Neural cell (in vitro differentiated cells): ENCODE measurements at regions not wholly inside any gene's neighbourhood (a gene's known extent, or its start where the extent isn't known, plus 50 kb on each side); places are given as distances from the start of the nearest gene placed in this dataset.

ENCODE experiments used
- H2AFZ ChIP-seq: fragments of 200-600, 300-800 bp; sonication (generic), shearing (Covaris generic); 2 replicates; pipeline ENCODE4 v1.6.0; 2014; ENCODE audit warnings: low read depth, mild to moderate bottlenecking, antibody characterized with exemption, low read length, moderate library complexity
- H3F3A ChIP-seq: fragments of 200-600 bp; shearing (Covaris generic); 2 replicates; pipeline ENCODE4 v1.6.1; 2016; ENCODE audit warnings: mild to moderate bottlenecking, moderate library complexity, mixed read lengths, antibody characterized with exemption, low read length; ENCODE audit not compliant: insufficient read depth, poor library complexity, severe bottlenecking
- H3K27ac ChIP-seq: fragments of 200-600, 300-800 bp; sonication (generic), shearing (Covaris generic); 2 replicates; pipeline ENCODE4 v1.5.1; 2014; ENCODE audit warnings: mild to moderate bottlenecking, low read length, moderate library complexity
- H3K27me3 ChIP-seq: fragments of 300-800, 200-600 bp; sonication (generic), shearing (Covaris generic); 2 replicates; pipeline ENCODE4 v1.6.0; 2014; ENCODE audit warnings: mild to moderate bottlenecking, low read depth, low read length, moderate library complexity; ENCODE audit not compliant: insufficient read depth
- H3K36me3 ChIP-seq: fragments of 300-800, 200-600 bp; sonication (generic), shearing (Covaris generic); 2 replicates; pipeline ENCODE4 v1.5.1; 2014; ENCODE audit warnings: mild to moderate bottlenecking, antibody characterized with exemption, low read length, moderate library complexity; ENCODE audit not compliant: insufficient read depth
- H3K4me2 ChIP-seq: fragments of 300-800, 200-600 bp; sonication (generic), shearing (Covaris generic); 2 replicates; pipeline ENCODE4 v1.6.0; 2014; ENCODE audit warnings: mild to moderate bottlenecking, low read length
- H3K4me3 ChIP-seq: fragments of 300-800, 200-600 bp; sonication (generic), shearing (Covaris generic); 2 replicates; pipeline ENCODE4 v1.5.1; 2014; ENCODE audit warnings: mild to moderate bottlenecking, low read length, moderate library complexity
- H3K79me2 ChIP-seq: fragments of 200-600 bp; shearing (Covaris generic); replicated peaks from 2 replicates; pipeline ENCODE4 v1.6.0; 2014; ENCODE audit warnings: mild to moderate bottlenecking, low read length, moderate library complexity; ENCODE audit not compliant: insufficient read depth
- H3K9ac ChIP-seq: fragments of 300-800, 200-600 bp; sonication (generic), shearing (Covaris generic); 2 replicates; pipeline ENCODE4 v1.6.1; 2016; ENCODE audit warnings: mild to moderate bottlenecking, low read length, mixed read lengths
- H3K9me2 ChIP-seq: fragments of 200-600 bp; shearing (Covaris generic); 2 replicates; pipeline ENCODE4 v1.6.1; 2016; ENCODE audit warnings: mild to moderate bottlenecking, low read length, mixed read lengths; ENCODE audit not compliant: insufficient read depth
- H3K9me3 ChIP-seq: fragments of 200-600, 300-800 bp; sonication (generic), shearing (Covaris generic); 2 replicates; pipeline ENCODE4 v1.6.1; 2016; ENCODE audit warnings: mild to moderate bottlenecking, mixed run types, low read length, moderate library complexity, mixed read lengths
- H4K20me1 ChIP-seq: fragments of 200-600 bp; shearing (Covaris generic); 2 replicates; pipeline ENCODE4 v1.6.1; 2016; ENCODE audit warnings: mild to moderate bottlenecking, mixed run types; ENCODE audit not compliant: insufficient read depth
- EP300 ChIP-seq: fragments of 450-650 bp; conservative IDR thresholded peaks from 2 replicates; pipeline ENCODE4 v1.6.1; 2014; ENCODE audit warnings: antibody characterized with exemption, mild to moderate bottlenecking, moderate library complexity; ENCODE audit not compliant: poor library complexity, severe bottlenecking
- EZH2 ChIP-seq: fragments of 200-600, 300-800 bp; shearing (Covaris generic), sonication (generic); IDR thresholded peaks from 2 replicates; pipeline ENCODE4 v1.6.1; 2014; ENCODE audit warnings: antibody characterized with exemption, low read length, borderline replicate concordance, mild to moderate bottlenecking; ENCODE audit not compliant: insufficient read depth, poor library complexity, severe bottlenecking
- MXI1 ChIP-seq: fragments of 450-650 bp; conservative IDR thresholded peaks from 2 replicates; pipeline ENCODE4 v1.6.1; 2014; ENCODE audit warnings: antibody characterized with exemption, mild to moderate bottlenecking; ENCODE audit not compliant: poor library complexity, severe bottlenecking
- POLR2AphosphoS5 ChIP-seq: IDR thresholded peaks from 2 replicates; pipeline ENCODE4 v1.6.1; 2012
- RAD21 ChIP-seq: fragments of 450-650 bp; conservative IDR thresholded peaks from 2 replicates; pipeline ENCODE4 v1.6.1; 2014; ENCODE audit warnings: antibody characterized with exemption, mild to moderate bottlenecking, moderate library complexity
- SMC3 ChIP-seq: fragments of 450-650 bp; conservative IDR thresholded peaks from 2 replicates; pipeline ENCODE4 v1.6.1; 2014; ENCODE audit warnings: antibody characterized with exemption, mild to moderate bottlenecking, moderate library complexity; ENCODE audit not compliant: poor library complexity
- TAF1 ChIP-seq: IDR thresholded peaks from 2 replicates; pipeline ENCODE4 v1.6.1; 2012; ENCODE audit warnings: low read depth
- TF ChIP-seq, protein P1 (sequence below): fragments of 450-650 bp; IDR thresholded peaks from 2 replicates; pipeline ENCODE4 v1.5.1; 2014; ENCODE audit warnings: antibody characterized with exemption, mild to moderate bottlenecking, moderate library complexity; ENCODE audit not compliant: poor library complexity, severe bottlenecking
- TF ChIP-seq, protein P2 (sequence below): IDR thresholded peaks from 2 replicates; pipeline ENCODE4 v1.6.1; 2012; ENCODE audit warnings: borderline replicate concordance

DNA sequence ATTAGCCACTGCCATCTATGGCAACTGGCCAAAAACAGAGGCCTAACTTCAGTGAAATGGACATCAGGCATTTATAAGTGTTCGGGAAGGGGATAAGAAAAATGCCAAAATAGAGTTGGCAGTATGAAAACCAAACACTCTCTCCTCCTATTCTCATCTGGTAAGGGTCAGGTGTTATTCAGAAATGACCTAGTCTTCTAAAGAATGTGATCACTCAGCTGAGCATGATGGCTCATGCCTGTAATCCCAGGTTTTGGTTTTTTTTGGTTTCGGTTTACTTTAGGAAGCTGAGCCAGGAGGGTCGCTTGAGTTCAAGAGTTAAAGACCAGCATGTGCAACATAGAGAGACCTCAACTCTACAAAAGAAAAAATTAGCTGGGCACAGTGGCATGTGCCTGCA lies 170.3 kb downstream of the GRIN2B start:
- Histone ChIP-seq H3K9me2 (no peaks in the 10 kb centered on the region), H3K79me2 (no peaks in the 10 kb centered on the region), H3K27me3 (no peaks in the 10 kb centered on the region), H2AFZ (no peak overlapping the region), H3K4me3 (no peak overlapping the region), H3K36me3 (no peaks in the 10 kb centered on the region), H3K27ac (no peak overlapping the region), H3F3A (no peaks in the 10 kb centered on the region), H3K9ac (no peak overlapping the region), H3K4me2 (no peak overlapping the region), H4K20me1 (no peaks in the 10 kb centered on the region), H3K9me3 (no peaks in the 10 kb centered on the region)
- TF ChIP-seq EP300 (no peak), MXI1 (no peak), SMC3 (no peak), EZH2 (no peak), RAD21 (no peak), POLR2AphosphoS5 (no peak), TAF1 (no peak)
- TF ChIP-seq, protein P1, sequence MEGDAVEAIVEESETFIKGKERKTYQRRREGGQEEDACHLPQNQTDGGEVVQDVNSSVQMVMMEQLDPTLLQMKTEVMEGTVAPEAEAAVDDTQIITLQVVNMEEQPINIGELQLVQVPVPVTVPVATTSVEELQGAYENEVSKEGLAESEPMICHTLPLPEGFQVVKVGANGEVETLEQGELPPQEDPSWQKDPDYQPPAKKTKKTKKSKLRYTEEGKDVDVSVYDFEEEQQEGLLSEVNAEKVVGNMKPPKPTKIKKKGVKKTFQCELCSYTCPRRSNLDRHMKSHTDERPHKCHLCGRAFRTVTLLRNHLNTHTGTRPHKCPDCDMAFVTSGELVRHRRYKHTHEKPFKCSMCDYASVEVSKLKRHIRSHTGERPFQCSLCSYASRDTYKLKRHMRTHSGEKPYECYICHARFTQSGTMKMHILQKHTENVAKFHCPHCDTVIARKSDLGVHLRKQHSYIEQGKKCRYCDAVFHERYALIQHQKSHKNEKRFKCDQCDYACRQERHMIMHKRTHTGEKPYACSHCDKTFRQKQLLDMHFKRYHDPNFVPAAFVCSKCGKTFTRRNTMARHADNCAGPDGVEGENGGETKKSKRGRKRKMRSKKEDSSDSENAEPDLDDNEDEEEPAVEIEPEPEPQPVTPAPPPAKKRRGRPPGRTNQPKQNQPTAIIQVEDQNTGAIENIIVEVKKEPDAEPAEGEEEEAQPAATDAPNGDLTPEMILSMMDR: no peak
- TF ChIP-seq, protein P2, sequence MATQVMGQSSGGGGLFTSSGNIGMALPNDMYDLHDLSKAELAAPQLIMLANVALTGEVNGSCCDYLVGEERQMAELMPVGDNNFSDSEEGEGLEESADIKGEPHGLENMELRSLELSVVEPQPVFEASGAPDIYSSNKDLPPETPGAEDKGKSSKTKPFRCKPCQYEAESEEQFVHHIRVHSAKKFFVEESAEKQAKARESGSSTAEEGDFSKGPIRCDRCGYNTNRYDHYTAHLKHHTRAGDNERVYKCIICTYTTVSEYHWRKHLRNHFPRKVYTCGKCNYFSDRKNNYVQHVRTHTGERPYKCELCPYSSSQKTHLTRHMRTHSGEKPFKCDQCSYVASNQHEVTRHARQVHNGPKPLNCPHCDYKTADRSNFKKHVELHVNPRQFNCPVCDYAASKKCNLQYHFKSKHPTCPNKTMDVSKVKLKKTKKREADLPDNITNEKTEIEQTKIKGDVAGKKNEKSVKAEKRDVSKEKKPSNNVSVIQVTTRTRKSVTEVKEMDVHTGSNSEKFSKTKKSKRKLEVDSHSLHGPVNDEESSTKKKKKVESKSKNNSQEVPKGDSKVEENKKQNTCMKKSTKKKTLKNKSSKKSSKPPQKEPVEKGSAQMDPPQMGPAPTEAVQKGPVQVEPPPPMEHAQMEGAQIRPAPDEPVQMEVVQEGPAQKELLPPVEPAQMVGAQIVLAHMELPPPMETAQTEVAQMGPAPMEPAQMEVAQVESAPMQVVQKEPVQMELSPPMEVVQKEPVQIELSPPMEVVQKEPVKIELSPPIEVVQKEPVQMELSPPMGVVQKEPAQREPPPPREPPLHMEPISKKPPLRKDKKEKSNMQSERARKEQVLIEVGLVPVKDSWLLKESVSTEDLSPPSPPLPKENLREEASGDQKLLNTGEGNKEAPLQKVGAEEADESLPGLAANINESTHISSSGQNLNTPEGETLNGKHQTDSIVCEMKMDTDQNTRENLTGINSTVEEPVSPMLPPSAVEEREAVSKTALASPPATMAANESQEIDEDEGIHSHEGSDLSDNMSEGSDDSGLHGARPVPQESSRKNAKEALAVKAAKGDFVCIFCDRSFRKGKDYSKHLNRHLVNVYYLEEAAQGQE: no peak

DNA sequence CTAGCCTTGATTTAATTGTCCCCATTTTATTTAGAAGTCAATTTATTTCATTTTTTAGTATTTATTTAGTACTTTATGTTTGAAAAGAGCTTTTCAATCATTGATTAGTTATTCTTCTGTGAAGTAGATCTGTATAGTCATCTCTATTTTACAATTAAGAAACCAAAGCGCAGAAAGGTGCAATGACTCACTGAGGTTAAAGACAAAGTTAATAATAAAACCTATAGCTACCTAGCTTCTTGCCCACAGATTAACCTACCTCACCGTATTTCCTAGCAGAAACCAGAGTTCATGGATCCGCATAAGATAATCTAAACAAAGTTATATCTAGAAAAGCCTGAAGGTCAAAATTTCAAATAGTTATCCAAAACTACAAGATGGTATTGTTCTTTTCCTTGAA lies 176.4 kb downstream of the GRIN2B start:
- H3K27ac ChIP-seq: no peak overlapping the region
- no peaks in the 10 kb centered on the region for H4K20me1 ChIP-seq
- no peaks in the 10 kb centered on the region for H3K27me3 ChIP-seq
- H3K36me3 ChIP-seq: no peaks in the 10 kb centered on the region
- no peaks in the 10 kb centered on the region for H3K9me3 ChIP-seq
- H3K79me2 ChIP-seq: no peaks in the 10 kb centered on the region
- TF ChIP-seq, protein P2: no peak
- TF ChIP-seq EP300 (no peak), MXI1 (no peak), TAF1 (no peak), EZH2 (no peak), RAD21 (no peak), POLR2AphosphoS5 (no peak), SMC3 (no peak)
- TF ChIP-seq, protein P1: no peak
- H3K4me2 ChIP-seq: no peak overlapping the region
- no peak overlapping the region for H3K9ac ChIP-seq
- H3K4me3 ChIP-seq: no peak overlapping the region
- no peak overlapping the region for H2AFZ ChIP-seq
- no peaks in the 10 kb centered on the region for H3K9me2 ChIP-seq
- no peaks in the 10 kb centered on the region for H3F3A ChIP-seq
